ENCODE measurements at regions not wholly inside any gene's neighbourhood (a gene's known extent, or its start where the extent isn't known, plus 50 kb on each side); places are given as distances from the start of the nearest gene placed in this dataset.

DNA sequence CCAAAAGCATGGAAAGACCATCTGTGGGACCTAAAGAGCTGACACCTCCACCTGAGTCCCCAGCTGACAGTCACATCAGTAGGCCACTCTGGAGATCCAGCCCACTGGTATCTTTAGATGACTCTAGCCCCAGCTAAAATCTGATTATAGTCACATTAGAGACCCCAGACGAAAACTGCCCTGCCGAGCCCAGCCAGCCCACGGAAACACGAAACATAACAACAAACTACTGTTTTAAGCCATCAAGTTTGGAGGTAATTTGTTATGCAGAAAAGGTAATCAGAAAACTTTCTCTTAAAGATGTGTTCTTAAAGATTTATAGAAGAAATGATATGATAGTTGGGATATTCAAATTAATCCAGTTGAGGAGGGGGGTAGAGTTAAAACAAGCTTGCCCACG is 175.7 kb downstream of the DHX15 start:
- CTCF ChIA-PET: interaction anchor here (1.6 kb wide), 1 partner anchor 10 kb away, joined by 7 read pairs; no protein-coding TSS in a partner anchor
- ATAC-seq (no peak), DNase-seq (ENCODE audit: low read depth in 1 of 2, low spot score in 1 of 2) (no peak), FAIRE-seq (no peak)
- H3K4me3 ChIP-seq: no peak overlapping the region
- 20% methylated on average over 5 of the region's 5 CpGs for WGBS (ENCODE audit: missing lambda C conversion rate)
- no peak overlapping the region for H3K27ac ChIP-seq
- H3K4me2 ChIP-seq: no peak overlapping the region
- H3K4me1 ChIP-seq: no peaks in the 10 kb centered on the region
- POLR2A ChIA-PET: no interaction called here
- no peaks in the 10 kb centered on the region for H3K9me3 ChIP-seq
- no peak for TF ChIP-seq GATA3 (IDR thresholded peaks at IDR 0.05; ENCODE audit: borderline replicate concordance)
- TF ChIP-seq CBX8 (IDR thresholded peaks at IDR 0.05): no peak
- no peak for TF ChIP-seq RNF2 (IDR thresholded peaks at IDR 0.05; ENCODE audit: borderline replicate concordance, low read depth)
- TF ChIP-seq CHD4 (IDR thresholded peaks at IDR 0.05; ENCODE audit: borderline replicate concordance): no peak
- no peak for TF ChIP-seq SREBF2 (IDR thresholded peaks at IDR 0.05)
- TF ChIP-seq CHD2 (IDR thresholded peaks at IDR 0.05; ENCODE audit: low read length, partially characterized antibody): no peak
- TF ChIP-seq ESRRA (IDR thresholded peaks at IDR 0.05; ENCODE audit: borderline replicate concordance, low read length): no peak
- TF ChIP-seq HOXB5 (CRISPR knock-in tag; IDR thresholded peaks at IDR 0.05): no peak
- no peak for TF ChIP-seq POLR2A (IDR thresholded peaks at IDR 0.05; ENCODE audit: low read length)
- TF ChIP-seq, protein P1, sequence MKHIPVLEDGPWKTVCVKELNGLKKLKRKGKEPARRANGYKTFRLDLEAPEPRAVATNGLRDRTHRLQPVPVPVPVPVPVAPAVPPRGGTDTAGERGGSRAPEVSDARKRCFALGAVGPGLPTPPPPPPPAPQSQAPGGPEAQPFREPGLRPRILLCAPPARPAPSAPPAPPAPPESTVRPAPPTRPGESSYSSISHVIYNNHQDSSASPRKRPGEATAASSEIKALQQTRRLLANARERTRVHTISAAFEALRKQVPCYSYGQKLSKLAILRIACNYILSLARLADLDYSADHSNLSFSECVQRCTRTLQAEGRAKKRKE (CRISPR knock-in tag; IDR thresholded peaks at IDR 0.05; ENCODE audit: low read depth): no peak
- no peak for TF ChIP-seq HOXB13 (CRISPR knock-in tag; IDR thresholded peaks at IDR 0.05; ENCODE audit: low read depth)
- TF ChIP-seq, protein P2, sequence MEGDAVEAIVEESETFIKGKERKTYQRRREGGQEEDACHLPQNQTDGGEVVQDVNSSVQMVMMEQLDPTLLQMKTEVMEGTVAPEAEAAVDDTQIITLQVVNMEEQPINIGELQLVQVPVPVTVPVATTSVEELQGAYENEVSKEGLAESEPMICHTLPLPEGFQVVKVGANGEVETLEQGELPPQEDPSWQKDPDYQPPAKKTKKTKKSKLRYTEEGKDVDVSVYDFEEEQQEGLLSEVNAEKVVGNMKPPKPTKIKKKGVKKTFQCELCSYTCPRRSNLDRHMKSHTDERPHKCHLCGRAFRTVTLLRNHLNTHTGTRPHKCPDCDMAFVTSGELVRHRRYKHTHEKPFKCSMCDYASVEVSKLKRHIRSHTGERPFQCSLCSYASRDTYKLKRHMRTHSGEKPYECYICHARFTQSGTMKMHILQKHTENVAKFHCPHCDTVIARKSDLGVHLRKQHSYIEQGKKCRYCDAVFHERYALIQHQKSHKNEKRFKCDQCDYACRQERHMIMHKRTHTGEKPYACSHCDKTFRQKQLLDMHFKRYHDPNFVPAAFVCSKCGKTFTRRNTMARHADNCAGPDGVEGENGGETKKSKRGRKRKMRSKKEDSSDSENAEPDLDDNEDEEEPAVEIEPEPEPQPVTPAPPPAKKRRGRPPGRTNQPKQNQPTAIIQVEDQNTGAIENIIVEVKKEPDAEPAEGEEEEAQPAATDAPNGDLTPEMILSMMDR (IDR thresholded peaks at IDR 0.05): no peak
- TF ChIP-seq, protein P3, sequence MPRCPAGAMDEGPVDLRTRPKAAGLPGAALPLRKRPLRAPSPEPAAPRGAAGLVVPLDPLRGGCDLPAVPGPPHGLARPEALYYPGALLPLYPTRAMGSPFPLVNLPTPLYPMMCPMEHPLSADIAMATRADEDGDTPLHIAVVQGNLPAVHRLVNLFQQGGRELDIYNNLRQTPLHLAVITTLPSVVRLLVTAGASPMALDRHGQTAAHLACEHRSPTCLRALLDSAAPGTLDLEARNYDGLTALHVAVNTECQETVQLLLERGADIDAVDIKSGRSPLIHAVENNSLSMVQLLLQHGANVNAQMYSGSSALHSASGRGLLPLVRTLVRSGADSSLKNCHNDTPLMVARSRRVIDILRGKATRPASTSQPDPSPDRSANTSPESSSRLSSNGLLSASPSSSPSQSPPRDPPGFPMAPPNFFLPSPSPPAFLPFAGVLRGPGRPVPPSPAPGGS (IDR thresholded peaks at IDR 0.05): no peak
- no peak for TF ChIP-seq RAD21 (conservative IDR thresholded peaks at IDR 0.05 in 1 of 2, IDR thresholded peaks at IDR 0.05 in 1 of 2)
- TF ChIP-seq, protein P4, sequence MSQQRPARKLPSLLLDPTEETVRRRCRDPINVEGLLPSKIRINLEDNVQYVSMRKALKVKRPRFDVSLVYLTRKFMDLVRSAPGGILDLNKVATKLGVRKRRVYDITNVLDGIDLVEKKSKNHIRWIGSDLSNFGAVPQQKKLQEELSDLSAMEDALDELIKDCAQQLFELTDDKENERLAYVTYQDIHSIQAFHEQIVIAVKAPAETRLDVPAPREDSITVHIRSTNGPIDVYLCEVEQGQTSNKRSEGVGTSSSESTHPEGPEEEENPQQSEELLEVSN (IDR thresholded peaks at IDR 0.05; ENCODE audit: borderline replicate concordance, low read depth): no peak
- no peak for TF ChIP-seq NFE2L2 (conservative IDR thresholded peaks at IDR 0.05; ENCODE audit: low read length)
- TF ChIP-seq FOSB (CRISPR knock-in tag; IDR thresholded peaks at IDR 0.05): no peak

DNA sequence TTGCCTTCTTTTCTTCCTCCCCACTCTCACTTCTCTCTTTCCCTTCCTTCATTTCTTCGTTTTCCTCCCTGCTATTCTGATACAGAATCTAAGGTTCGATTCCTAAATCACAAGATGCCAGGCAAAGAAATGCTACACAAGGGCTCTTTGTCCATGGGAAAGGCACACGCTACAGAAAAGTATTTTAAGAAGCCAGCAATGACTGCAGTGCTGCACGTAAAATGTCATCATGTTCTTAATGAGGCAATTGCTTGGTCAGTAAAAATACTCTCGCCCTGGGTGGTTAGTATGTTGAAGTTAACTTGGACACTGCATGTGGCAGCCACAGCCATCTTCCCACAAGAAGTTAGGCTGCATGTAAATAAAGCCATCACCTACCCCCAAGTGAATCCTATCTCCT is 178.4 kb downstream of the DHX15 start:
- 11% methylated on average over 5 of the region's 5 CpGs for WGBS (ENCODE audit: missing lambda C conversion rate)
- no peak for DNase-seq (ENCODE audit: low read depth in 1 of 2, low spot score in 1 of 2)
- ChIA-PET CTCF (no interaction called here), POLR2A (no interaction called here)
- Histone ChIP-seq H3K9me3 (no peaks in the 10 kb centered on the region), H3K4me3 (no peak overlapping the region), H3K4me2 (no peak overlapping the region), H3K27ac (no peak overlapping the region), H3K4me1 (no peaks in the 10 kb centered on the region)
- TF ChIP-seq JUN (IDR thresholded peaks at IDR 0.05): no peak
- no peak for TF ChIP-seq ZC3H11A (IDR thresholded peaks at IDR 0.05)
- no peak for TF ChIP-seq EHMT2 (IDR thresholded peaks at IDR 0.05; ENCODE audit: low read depth)
- TF ChIP-seq, protein P5, sequence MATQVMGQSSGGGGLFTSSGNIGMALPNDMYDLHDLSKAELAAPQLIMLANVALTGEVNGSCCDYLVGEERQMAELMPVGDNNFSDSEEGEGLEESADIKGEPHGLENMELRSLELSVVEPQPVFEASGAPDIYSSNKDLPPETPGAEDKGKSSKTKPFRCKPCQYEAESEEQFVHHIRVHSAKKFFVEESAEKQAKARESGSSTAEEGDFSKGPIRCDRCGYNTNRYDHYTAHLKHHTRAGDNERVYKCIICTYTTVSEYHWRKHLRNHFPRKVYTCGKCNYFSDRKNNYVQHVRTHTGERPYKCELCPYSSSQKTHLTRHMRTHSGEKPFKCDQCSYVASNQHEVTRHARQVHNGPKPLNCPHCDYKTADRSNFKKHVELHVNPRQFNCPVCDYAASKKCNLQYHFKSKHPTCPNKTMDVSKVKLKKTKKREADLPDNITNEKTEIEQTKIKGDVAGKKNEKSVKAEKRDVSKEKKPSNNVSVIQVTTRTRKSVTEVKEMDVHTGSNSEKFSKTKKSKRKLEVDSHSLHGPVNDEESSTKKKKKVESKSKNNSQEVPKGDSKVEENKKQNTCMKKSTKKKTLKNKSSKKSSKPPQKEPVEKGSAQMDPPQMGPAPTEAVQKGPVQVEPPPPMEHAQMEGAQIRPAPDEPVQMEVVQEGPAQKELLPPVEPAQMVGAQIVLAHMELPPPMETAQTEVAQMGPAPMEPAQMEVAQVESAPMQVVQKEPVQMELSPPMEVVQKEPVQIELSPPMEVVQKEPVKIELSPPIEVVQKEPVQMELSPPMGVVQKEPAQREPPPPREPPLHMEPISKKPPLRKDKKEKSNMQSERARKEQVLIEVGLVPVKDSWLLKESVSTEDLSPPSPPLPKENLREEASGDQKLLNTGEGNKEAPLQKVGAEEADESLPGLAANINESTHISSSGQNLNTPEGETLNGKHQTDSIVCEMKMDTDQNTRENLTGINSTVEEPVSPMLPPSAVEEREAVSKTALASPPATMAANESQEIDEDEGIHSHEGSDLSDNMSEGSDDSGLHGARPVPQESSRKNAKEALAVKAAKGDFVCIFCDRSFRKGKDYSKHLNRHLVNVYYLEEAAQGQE (IDR thresholded peaks at IDR 0.05): no peak
- TF ChIP-seq HOXB5 (CRISPR knock-in tag; IDR thresholded peaks at IDR 0.05): no peak
- no peak for TF ChIP-seq SREBF2 (IDR thresholded peaks at IDR 0.05)
- TF ChIP-seq, protein P6, sequence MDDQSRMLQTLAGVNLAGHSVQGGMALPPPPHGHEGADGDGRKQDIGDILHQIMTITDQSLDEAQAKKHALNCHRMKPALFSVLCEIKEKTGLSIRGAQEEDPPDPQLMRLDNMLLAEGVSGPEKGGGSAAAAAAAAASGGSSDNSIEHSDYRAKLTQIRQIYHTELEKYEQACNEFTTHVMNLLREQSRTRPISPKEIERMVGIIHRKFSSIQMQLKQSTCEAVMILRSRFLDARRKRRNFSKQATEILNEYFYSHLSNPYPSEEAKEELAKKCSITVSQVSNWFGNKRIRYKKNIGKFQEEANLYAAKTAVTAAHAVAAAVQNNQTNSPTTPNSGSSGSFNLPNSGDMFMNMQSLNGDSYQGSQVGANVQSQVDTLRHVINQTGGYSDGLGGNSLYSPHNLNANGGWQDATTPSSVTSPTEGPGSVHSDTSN (IDR thresholded peaks at IDR 0.05): no peak
- TF ChIP-seq HEYL (CRISPR knock-in tag; IDR thresholded peaks at IDR 0.05): no peak
- TF ChIP-seq TFCP2L1 (CRISPR knock-in tag; IDR thresholded peaks at IDR 0.05): no peak
- ATAC-seq: no peak
- FAIRE-seq: no peak

Data from A549 (cell line).